Parathyroid adenoma (tissue), 2 donors: ENCODE measurements at regions not wholly inside any gene's neighbourhood (a gene's known extent, or its start where the extent isn't known, plus 50 kb on each side); places are given as distances from the start of the nearest gene placed in this dataset.

Experiments used
- H2AFZ ChIP-seq: fragments of 300-600 bp; sonication (generic); one replicate; pipeline ENCODE4 v1.7.0; 2017; ENCODE audit warnings: antibody characterized with exemption, mild to moderate bottlenecking
- H3K27ac ChIP-seq: fragments of 300-600 bp; sonication (generic); one replicate; pipeline ENCODE4 v1.7.0; 2017
- H3K27me3 ChIP-seq: fragments of 300-600 bp; sonication (generic); one replicate; pipeline ENCODE4 v1.7.0; 2017; ENCODE audit warnings: low read length; ENCODE audit not compliant: control insufficient read depth, insufficient read depth
- H3K36me3 ChIP-seq: fragments of 300-600 bp; sonication (generic); one replicate; pipeline ENCODE4 v1.7.0; 2017; ENCODE audit warnings: low read length; ENCODE audit not compliant: control insufficient read depth, insufficient read depth
- H3K4me1 ChIP-seq: fragments of 300-600 bp; sonication (generic); one replicate; pipeline ENCODE4 v1.7.0; 2017; ENCODE audit warnings: control low read depth
- H3K4me2 ChIP-seq: fragments of 300-600 bp; sonication (generic); one replicate; pipeline ENCODE4 v1.7.0; 2017; ENCODE audit warnings: low read length
- H3K4me3 ChIP-seq: fragments of 300-600 bp; sonication (generic); one replicate; pipeline ENCODE4 v1.7.0; 2017; ENCODE audit warnings: low read depth, low read length
- H3K79me2 ChIP-seq: fragments of 300-600 bp; sonication (generic); one replicate; pipeline ENCODE4 v1.7.0; 2017; ENCODE audit warnings: control low read depth
- H3K9ac ChIP-seq: fragments of 300-600 bp; sonication (generic); one replicate; pipeline ENCODE4 v1.7.0; 2017; ENCODE audit warnings: mild to moderate bottlenecking
- H3K9me3 ChIP-seq: fragments of 300-600 bp; sonication (generic); one replicate; pipeline ENCODE4 v1.7.0; 2017; ENCODE audit warnings: low read length; ENCODE audit not compliant: control insufficient read depth
- CTCF ChIP-seq: fragments of 300-600 bp; sonication (generic); IDR thresholded peaks from one replicate; pipeline ENCODE4 v1.7.0; 2017; ENCODE audit warnings: antibody characterized with exemption, mild to moderate bottlenecking
- donor health status: primary hyperparathyroidism.

DNA sequence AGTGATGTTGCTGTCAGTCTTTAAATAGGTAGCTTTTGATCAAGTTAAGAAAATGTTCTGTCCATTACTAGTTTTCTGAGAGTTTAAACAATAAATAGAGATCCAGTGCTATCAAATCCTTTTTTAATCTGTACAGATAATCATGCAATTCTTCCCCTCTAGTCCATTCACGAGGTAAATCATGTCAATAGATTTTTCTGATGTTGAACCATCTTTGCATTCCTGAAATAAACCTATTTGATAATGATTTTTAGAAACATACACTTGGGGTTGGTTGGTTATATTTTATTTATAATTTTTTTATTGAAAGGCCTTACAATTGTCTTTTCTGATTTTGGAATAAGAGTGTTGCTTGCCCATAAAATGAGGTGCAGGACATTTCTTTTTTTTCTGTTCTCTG lies 95.0 kb downstream of the FAM53A start:
- no peak for TF ChIP-seq CTCF

GRCh38 chr4:1588306-1588705 lies 95.8 kb downstream of the FAM53A start:
- no peaks in the 10 kb centered on the region for H3K9me3 ChIP-seq
- no peaks in the 10 kb centered on the region for H3K27me3 ChIP-seq
- no peaks in the 10 kb centered on the region for H3K4me1 ChIP-seq
- H3K79me2 ChIP-seq: no peaks in the 10 kb centered on the region
- H3K4me3 ChIP-seq: no peak overlapping the region
- no peak overlapping the region for H3K4me2 ChIP-seq
- H2AFZ ChIP-seq: no peak overlapping the region
- no peak for TF ChIP-seq CTCF
- no peak overlapping the region for H3K9ac ChIP-seq
- H3K36me3 ChIP-seq: no peaks in the 10 kb centered on the region
- no peak overlapping the region for H3K27ac ChIP-seq

More for the DNA sequence above, 95.0 kb downstream of the FAM53A start:
- Histone ChIP-seq H3K4me1 (no peaks in the 10 kb centered on the region), H3K9ac (no peak overlapping the region), H3K27ac (no peak overlapping the region), H3K4me3 (no peak overlapping the region), H3K4me2 (no peak overlapping the region), H2AFZ (no peak overlapping the region), H3K27me3 (no peaks in the 10 kb centered on the region), H3K79me2 (no peaks in the 10 kb centered on the region), H3K9me3 (no peaks in the 10 kb centered on the region), H3K36me3 (no peaks in the 10 kb centered on the region)

DNA sequence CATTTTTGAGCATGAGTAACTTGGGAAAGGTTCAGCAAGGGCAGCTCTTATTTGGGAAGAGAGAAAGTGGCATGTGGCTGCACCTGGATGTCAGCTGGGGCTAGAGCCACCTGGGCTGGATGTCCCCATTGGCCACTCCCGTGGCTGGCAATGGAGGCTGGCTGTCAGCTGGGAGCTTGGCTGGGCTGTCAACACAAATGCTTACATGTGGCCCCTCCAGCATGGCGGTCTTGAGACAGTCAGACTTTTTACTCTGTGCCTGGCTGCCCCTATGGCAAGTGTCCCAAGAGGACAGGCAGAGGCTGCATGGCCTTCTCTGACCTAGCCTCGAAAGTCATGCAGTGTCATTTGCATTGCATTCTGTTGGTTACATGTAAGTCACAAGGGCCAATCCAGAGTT lies 99.6 kb downstream of the FAM53A start:
- Histone ChIP-seq H3K36me3 (no peaks in the 10 kb centered on the region), H3K4me2 (no peak overlapping the region), H3K79me2 (no peaks in the 10 kb centered on the region), H3K27me3 (no peaks in the 10 kb centered on the region), H3K9me3 (no peaks in the 10 kb centered on the region), H3K27ac (no peak overlapping the region), H3K4me1 (no peaks in the 10 kb centered on the region), H3K9ac (no peak overlapping the region), H3K4me3 (no peak overlapping the region), H2AFZ (no peak overlapping the region)
- TF ChIP-seq CTCF: no peak

GRCh38 chr4:1583859-1584258 lies 100.3 kb downstream of the FAM53A start:
- no peak overlapping the region for H3K4me3 ChIP-seq
- no peaks in the 10 kb centered on the region for H3K9me3 ChIP-seq
- no peaks in the 10 kb centered on the region for H3K27me3 ChIP-seq
- no peak for TF ChIP-seq CTCF
- H3K36me3 ChIP-seq: no peaks in the 10 kb centered on the region
- H2AFZ ChIP-seq: no peak overlapping the region
- no peak overlapping the region for H3K9ac ChIP-seq
- no peaks in the 10 kb centered on the region for H3K79me2 ChIP-seq
- no peaks in the 10 kb centered on the region for H3K4me1 ChIP-seq
- H3K4me2 ChIP-seq: no peak overlapping the region
- H3K27ac ChIP-seq: no peak overlapping the region

- no peak overlapping the region for H3K4me2 ChIP-seq
- no peaks in the 10 kb centered on the region for H3K36me3 ChIP-seq
- TF ChIP-seq CTCF: no peak
- H3K4me1 ChIP-seq: no peaks in the 10 kb centered on the region
- H3K9ac ChIP-seq: no peak overlapping the region
- no peaks in the 10 kb centered on the region for H3K9me3 ChIP-seq
- H3K27ac ChIP-seq: no peak overlapping the region
- no peaks in the 10 kb centered on the region for H3K79me2 ChIP-seq
- no peaks in the 10 kb centered on the region for H3K27me3 ChIP-seq
- H2AFZ ChIP-seq: no peak overlapping the region
- no peak overlapping the region for H3K4me3 ChIP-seq
Observed at GRCh38 chr4:1583051-1583785, 100.9 kb downstream of the FAM53A start.
